ENCODE measurements at regions not wholly inside any gene's neighbourhood (a gene's known extent, or its start where the extent isn't known, plus 50 kb on each side); places are given as distances from the start of the nearest gene placed in this dataset.

DNA sequence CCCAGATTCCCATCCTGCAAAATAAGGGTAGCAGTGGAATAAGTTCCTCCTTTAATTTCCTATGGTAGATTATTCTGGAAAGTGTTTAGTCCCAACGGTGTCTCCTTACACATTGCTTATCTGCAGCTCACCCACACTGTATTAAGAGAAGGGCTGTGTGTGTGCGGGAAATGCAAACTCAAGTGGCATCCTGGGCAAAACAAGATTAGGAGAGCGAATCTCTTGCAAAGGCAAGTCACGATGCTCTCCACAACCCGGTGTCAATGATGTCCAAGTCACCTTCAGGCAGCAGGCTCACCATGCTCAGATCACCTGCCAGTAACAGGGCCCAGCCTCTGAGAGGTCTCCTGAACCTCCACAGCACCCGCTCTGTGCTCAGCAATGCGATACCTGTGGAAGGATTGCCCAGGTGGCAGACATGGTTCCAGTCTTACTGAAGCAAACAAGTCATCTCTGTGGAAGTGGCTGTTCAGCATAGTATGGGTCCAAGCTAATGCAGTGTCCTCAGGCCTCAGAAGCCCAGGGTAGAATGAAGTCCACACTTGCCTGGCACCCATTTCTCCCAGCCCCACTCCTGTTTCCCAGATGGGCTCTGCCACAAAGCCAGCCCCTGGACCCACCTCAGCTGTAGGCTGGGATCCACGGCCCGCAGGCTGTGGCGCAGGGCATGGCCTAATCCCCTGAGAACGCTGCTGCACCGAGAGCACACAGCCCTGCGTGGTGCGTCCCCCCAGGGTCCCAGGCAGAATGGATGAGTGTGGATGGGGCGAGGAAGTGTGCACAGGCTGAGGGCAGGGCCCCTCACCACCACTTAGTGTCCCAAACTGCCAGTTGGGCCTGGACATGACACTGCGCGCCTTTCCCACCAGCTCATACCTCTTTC lies 101.2 kb downstream of the PXDC1 start:
- no peak for TF ChIP-seq POLR2AphosphoS5 (IDR thresholded peaks at IDR 0.05; ENCODE audit: borderline replicate concordance, low read depth, low read length)
- TF ChIP-seq EZH2 (IDR thresholded peaks at IDR 0.05) = no peak
